Gastrocnemius medialis (tissue), 4 donors: ENCODE measurements at regions not wholly inside any gene's neighbourhood (a gene's known extent, or its start where the extent isn't known, plus 50 kb on each side); places are given as distances from the start of the nearest gene placed in this dataset.

ENCODE experiments used
- ATAC-seq, 2 donors: fragments of 150-250 bp; one replicate each; pipeline ENCODE4 v1.9.1; 2016
- DNase-seq, 2 donors: peaks; one replicate each; pipeline ENCODE4 v3.0.0-alpha.2; 2019
- H3K27ac ChIP-seq, 4 donors: fragments of 200-600 bp; sonication (generic); 1 replicate in 1 of 4; 2 replicates in 3 of 4; pipeline ENCODE4 v1.5.1; 2016 to 2018; ENCODE audit warnings: mild to moderate bottlenecking in 2 of 4, moderate library complexity in 1 of 4
- H3K27me3 ChIP-seq, 3 donors: fragments of 200-600 bp; sonication (generic) in 2 of 3; 1 replicate in 1 of 3; 2 replicates in 2 of 3; pipeline versions ENCODE4 v1.5.1 to v1.6.0; 2016 to 2019; ENCODE audit warnings: mild to moderate bottlenecking in 1 of 3, moderate library complexity in 1 of 3
- H3K36me3 ChIP-seq, 2 donors: fragments of 200-600 bp; sonication (generic) in 1 of 2; one replicate each; pipeline ENCODE4 v1.5.1; 2017 to 2018
- H3K4me1 ChIP-seq, 2 donors: fragments of 200-600 bp; sonication (generic) in 1 of 2; one replicate each; pipeline ENCODE4 v1.5.1; 2016 to 2017; ENCODE audit warnings: mild to moderate bottlenecking in 2 of 2
- H3K4me3 ChIP-seq, 4 donors: fragments of 200-600 bp; sonication (generic) in 3 of 4; 1 replicate in 1 of 4; 2 replicates in 3 of 4; pipeline ENCODE4 v1.5.1; 2016 to 2019; ENCODE audit warnings: mild to moderate bottlenecking in 2 of 4
- H3K9me3 ChIP-seq, 3 donors: fragments of 200-600 bp; sonication (generic) in 2 of 3; 1 replicate in 1 of 3; 2 replicates in 2 of 3; pipeline ENCODE4 v1.5.1; 2016 to 2019
- CTCF ChIP-seq, 5 experiments: fragments of 450-650 bp in 3 of 5; fragments of 200-600 bp in 2 of 5; sonication (generic) in 2 of 5; IDR thresholded peaks in 4 of 5; conservative IDR thresholded peaks in 1 of 5; 1 replicate in 4 of 5; 2 replicates in 1 of 5; pipeline ENCODE4 v1.5.1; 2016 to 2019; ENCODE audit warnings: antibody characterized with exemption in 5 of 5, mild to moderate bottlenecking in 3 of 5, moderate library complexity in 3 of 5
- POLR2A ChIP-seq, 2 donors: fragments of 450-650 bp; IDR thresholded peaks; one replicate each; pipeline ENCODE4 v1.6.1; 2017; ENCODE audit warnings: antibody characterized with exemption in 2 of 2, mild to moderate bottlenecking in 2 of 2, moderate library complexity in 2 of 2
- in situ Hi-C, 4 donors: fragments of 200-750 bp; cut with MboI; loops; one replicate each; pipeline versions ENCODE4 v1.15.0 to v1.8.0; 2017; ENCODE audit warnings: low sequenced_read_pairs in 4 of 4
- intact Hi-C: fragments of 100-400 bp; cut with DNase I; formaldehyde crosslinking; loops from one replicate; pipeline ENCODE4 v1.15.1; 2023; ENCODE audit warnings: low total_unique reads

GRCh38 chr22:47784991-47785390, 1022.5 kb downstream of the TBC1D22A start:
- in situ Hi-C loops (no loop called here), intact Hi-C loops (no loop called here)
- Histone ChIP-seq H3K9me3 (no peaks in the 10 kb centered on the region), H3K27ac (no peak overlapping the region), H3K4me1 (no peaks in the 10 kb centered on the region), H3K36me3 (no peaks in the 10 kb centered on the region), H3K27me3 (peaks cover 0 to 2% (median 0%) of the 10 kb centered on the region in 3 donors), H3K4me3 (no peak overlapping the region)
- no peak for DNase-seq
- no peak for ATAC-seq
- TF ChIP-seq CTCF (IDR thresholded peaks at IDR 0.05 in 4 of 5, conservative IDR thresholded peaks at IDR 0.05 in 1 of 5) (no peak), POLR2A (IDR thresholded peaks at IDR 0.05) (no peak)

- H3K9me3 ChIP-seq = no peaks in the 10 kb centered on the region
- TF ChIP-seq CTCF (IDR thresholded peaks at IDR 0.05 in 4 of 5, conservative IDR thresholded peaks at IDR 0.05 in 1 of 5) (no peak), POLR2A (IDR thresholded peaks at IDR 0.05) (no peak)
- H3K27me3 ChIP-seq = peaks cover 0 to 2% (median 0%) of the 10 kb centered on the region in 3 donors
- no peaks in the 10 kb centered on the region for H3K36me3 ChIP-seq
- ATAC-seq (no peak), DNase-seq (no peak)
- no peak overlapping the region for H3K27ac ChIP-seq
- in situ Hi-C loops (no loop called here), intact Hi-C loops (no loop called here)
- no peaks in the 10 kb centered on the region for H3K4me1 ChIP-seq
- no peak overlapping the region for H3K4me3 ChIP-seq
Measured at GRCh38 chr22:47784367-47784983, 1022.0 kb downstream of the TBC1D22A start.

- Histone ChIP-seq H3K27ac (no peak overlapping the region), H3K4me3 (no peak overlapping the region), H3K9me3 (no peaks in the 10 kb centered on the region), H3K4me1 (no peaks in the 10 kb centered on the region), H3K36me3 (no peaks in the 10 kb centered on the region), H3K27me3 (peaks cover 0 to 2% (median 0%) of the 10 kb centered on the region in 3 donors)
- TF ChIP-seq POLR2A (IDR thresholded peaks at IDR 0.05) = no peak
- no peak for TF ChIP-seq CTCF (IDR thresholded peaks at IDR 0.05 in 4 of 5, conservative IDR thresholded peaks at IDR 0.05 in 1 of 5)
- DNase-seq (no peak), ATAC-seq (no peak)
- intact Hi-C loops (no loop called here), in situ Hi-C loops (no loop called here)
Measured at GRCh38 chr22:47783433-47784366, 1021.2 kb downstream of the TBC1D22A start.

- DNase-seq (no peak), ATAC-seq (no peak)
- H3K4me3 ChIP-seq = no peak overlapping the region
- peaks cover 0 to 2% (median 0%) of the 10 kb centered on the region in 3 donors for H3K27me3 ChIP-seq
- intact Hi-C loops = no loop called here
- TF ChIP-seq CTCF (IDR thresholded peaks at IDR 0.05 in 4 of 5, conservative IDR thresholded peaks at IDR 0.05 in 1 of 5) = no peak
- TF ChIP-seq POLR2A (IDR thresholded peaks at IDR 0.05) = no peak
- no peaks in the 10 kb centered on the region for H3K9me3 ChIP-seq
- in situ Hi-C loops = no loop called here
- H3K27ac ChIP-seq = no peak overlapping the region
- no peaks in the 10 kb centered on the region for H3K36me3 ChIP-seq
- no peaks in the 10 kb centered on the region for H3K4me1 ChIP-seq
Measured at GRCh38 chr22:47782328-47783075, 1020.1 kb downstream of the TBC1D22A start.
